ENCODE measurements at regions not wholly inside any gene's neighbourhood (a gene's known extent, or its start where the extent isn't known, plus 50 kb on each side); places are given as distances from the start of the nearest gene placed in this dataset.
"Not testable (repeated sequence)": the region's sequence is repeated elsewhere in the genome, so short reads cannot be mapped to it uniquely, and the experiment has no call there.

- TF ChIP-seq POLR2A (IDR thresholded peaks at IDR 0.05) = no peak
- no peak for TF ChIP-seq POLR2AphosphoS5 (IDR thresholded peaks at IDR 0.05)
- TF ChIP-seq CTCF (IDR thresholded peaks at IDR 0.05) = no peak
- intact Hi-C loops (cut with DNase I; ENCODE audit: low total_unique reads) = no loop called here
- Histone ChIP-seq H3K4me3 (no peak overlapping the region), H3K4me1 (no peaks in the 10 kb centered on the region), H3K27ac (no peak overlapping the region), H3K36me3 (no peaks in the 10 kb centered on the region), H3K27me3 (no peaks in the 10 kb centered on the region), H3K9me3 (no peaks in the 10 kb centered on the region)
- DNase-seq (ENCODE audit: low spot score in 2 of 2) = no peak
Measured at GRCh38 chr2:75389271-75389670, 171.5 kb downstream of the EVA1A start.

DNA sequence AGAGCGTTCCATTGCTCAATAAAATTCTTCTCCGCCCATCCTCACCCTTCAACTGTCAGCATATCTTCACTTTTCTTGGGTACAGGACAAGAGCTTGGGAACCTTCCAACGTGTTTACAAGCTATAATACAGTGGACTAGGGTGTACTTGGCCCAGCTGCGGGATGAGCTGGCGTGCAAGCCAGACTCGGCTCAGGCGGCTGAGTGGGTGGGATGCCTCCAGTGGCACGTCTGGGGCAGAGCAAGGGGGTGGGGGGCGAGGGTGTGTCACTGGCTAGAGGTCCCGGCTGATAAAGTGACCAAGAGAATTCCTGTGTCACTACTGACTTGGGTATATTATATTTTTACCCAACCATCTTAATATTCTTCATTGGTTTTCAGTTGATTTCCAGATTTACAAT lies 179.7 kb downstream of the EVA1A start:
- TF ChIP-seq CTCF (IDR thresholded peaks at IDR 0.05) (no peak), POLR2AphosphoS5 (IDR thresholded peaks at IDR 0.05) (no peak), POLR2A (IDR thresholded peaks at IDR 0.05) (no peak)
- no peaks in the 10 kb centered on the region for H3K27me3 ChIP-seq
- no peaks in the 10 kb centered on the region for H3K36me3 ChIP-seq
- DNase-seq (ENCODE audit: low spot score in 2 of 2) = no peak
- H3K4me1 ChIP-seq = no peaks in the 10 kb centered on the region
- intact Hi-C loops (cut with DNase I; ENCODE audit: low total_unique reads) = no loop called here
- H3K9me3 ChIP-seq = no peaks in the 10 kb centered on the region
- no peak overlapping the region for H3K27ac ChIP-seq
- no peak overlapping the region for H3K4me3 ChIP-seq

- intact Hi-C loops (cut with DNase I; ENCODE audit: low total_unique reads) = no loop called here
- no peaks in the 10 kb centered on the region for H3K36me3 ChIP-seq
- H3K27me3 ChIP-seq = no peaks in the 10 kb centered on the region
- H3K4me1 ChIP-seq = no peaks in the 10 kb centered on the region
- TF ChIP-seq POLR2A (IDR thresholded peaks at IDR 0.05) = no peak
- TF ChIP-seq POLR2AphosphoS5 (IDR thresholded peaks at IDR 0.05) = no peak
- no peak for TF ChIP-seq CTCF (IDR thresholded peaks at IDR 0.05)
- no peak overlapping the region for H3K27ac ChIP-seq
- no peaks in the 10 kb centered on the region for H3K9me3 ChIP-seq
- no peak overlapping the region for H3K4me3 ChIP-seq
- DNase-seq (ENCODE audit: low spot score in 2 of 2) = no peak
Measured at GRCh38 chr2:75379476-75380210, 180.3 kb upstream of the TACR1 start.

- no peak overlapping the region for H3K27ac ChIP-seq
- no peaks in the 10 kb centered on the region for H3K27me3 ChIP-seq
- intact Hi-C loops (cut with DNase I; ENCODE audit: low total_unique reads) = no loop called here
- H3K9me3 ChIP-seq = peaks cover 0 to 4% of the 10 kb centered on the region in 2 donors
- no peaks in the 10 kb centered on the region for H3K36me3 ChIP-seq
- no peak for TF ChIP-seq CTCF (IDR thresholded peaks at IDR 0.05)
- TF ChIP-seq POLR2A (IDR thresholded peaks at IDR 0.05) = no peak
- no peak for TF ChIP-seq POLR2AphosphoS5 (IDR thresholded peaks at IDR 0.05)
- no peaks in the 10 kb centered on the region for H3K4me1 ChIP-seq
- no peak overlapping the region for H3K4me3 ChIP-seq
- DNase-seq (ENCODE audit: low spot score in 2 of 2) = no peak
Measured at GRCh38 chr2:75375646-75376582, 176.6 kb upstream of the TACR1 start.

- H3K36me3 ChIP-seq; H3K27ac ChIP-seq; H3K4me3 ChIP-seq; H3K27me3 ChIP-seq; H3K4me1 ChIP-seq; intact Hi-C loops (cut with DNase I; ENCODE audit: low total_unique reads); DNase-seq (ENCODE audit: low spot score in 2 of 2): not testable (repeated sequence)
- peaks cover 0 to 12% of the 10 kb centered on the region in 2 donors for H3K9me3 ChIP-seq
Measured at GRCh38 chr2:75374414-75374957, 175.2 kb upstream of the TACR1 start.

Data from breast epithelium (tissue), 4 donors.